ENCODE measurements at regions not wholly inside any gene's neighbourhood (a gene's known extent, or its start where the extent isn't known, plus 50 kb on each side); places are given as distances from the start of the nearest gene placed in this dataset.
"Not testable (repeated sequence)": the region's sequence is repeated elsewhere in the genome, so short reads cannot be mapped to it uniquely, and the experiment has no call there.

DNA sequence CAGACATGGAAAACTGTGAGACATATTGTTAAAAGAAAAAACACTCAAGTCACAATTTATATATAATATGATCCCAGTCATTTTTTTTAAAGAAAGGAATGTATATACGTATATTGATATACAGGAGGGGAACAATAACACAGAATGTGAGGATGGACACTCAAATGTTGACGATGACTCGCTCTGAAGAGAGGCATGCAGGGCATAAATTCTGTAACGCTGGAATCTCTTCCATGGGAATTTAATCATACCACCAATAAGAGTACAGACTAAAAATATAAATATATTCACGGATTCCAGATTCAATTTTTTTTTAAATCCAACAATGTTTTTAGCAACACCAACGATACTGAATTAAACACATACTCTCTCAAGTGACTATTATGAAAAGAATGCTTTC lies 106.9 kb upstream of the CCDC28A start:
- DNase-seq: no peak

DNA sequence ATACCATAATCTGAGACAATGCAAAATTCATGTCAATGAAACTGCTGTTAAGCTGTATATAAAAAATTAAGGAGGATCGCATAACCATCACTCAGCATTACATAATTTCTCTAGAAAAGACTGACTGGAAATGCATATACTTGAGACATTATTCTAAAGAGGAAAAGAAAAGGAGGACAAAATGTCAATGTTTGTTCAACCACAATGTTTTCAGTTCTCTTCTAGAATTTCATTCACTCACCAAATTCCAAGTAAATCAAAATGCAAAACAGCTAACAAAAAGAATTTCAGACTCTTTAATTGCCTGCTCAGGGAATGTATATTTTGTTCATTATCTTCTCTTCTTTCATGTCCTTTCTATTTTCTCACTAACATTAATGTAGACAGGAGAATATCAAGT lies 106.2 kb upstream of the CCDC28A start:
- no peak for DNase-seq

DNA sequence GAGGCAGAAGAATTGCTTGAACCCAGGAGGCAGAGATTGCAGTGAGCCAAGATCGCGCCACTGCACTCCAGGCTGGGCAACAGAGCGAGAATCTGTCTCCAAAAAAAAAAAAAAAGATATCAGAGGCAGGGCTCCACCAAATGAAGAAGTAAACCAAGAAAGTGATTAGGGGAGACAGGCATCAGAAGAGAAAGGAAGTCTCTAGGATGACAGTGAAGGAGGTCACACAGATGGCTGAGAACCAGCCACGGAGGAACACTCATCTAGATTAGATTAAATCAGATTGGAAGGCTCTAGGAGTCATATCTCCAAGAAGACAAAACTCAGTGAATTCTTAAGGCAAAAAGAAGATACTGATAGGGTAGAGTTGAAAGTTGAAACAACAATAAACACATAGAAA lies 102.2 kb upstream of the CCDC28A start:
- no peak for DNase-seq

DNA sequence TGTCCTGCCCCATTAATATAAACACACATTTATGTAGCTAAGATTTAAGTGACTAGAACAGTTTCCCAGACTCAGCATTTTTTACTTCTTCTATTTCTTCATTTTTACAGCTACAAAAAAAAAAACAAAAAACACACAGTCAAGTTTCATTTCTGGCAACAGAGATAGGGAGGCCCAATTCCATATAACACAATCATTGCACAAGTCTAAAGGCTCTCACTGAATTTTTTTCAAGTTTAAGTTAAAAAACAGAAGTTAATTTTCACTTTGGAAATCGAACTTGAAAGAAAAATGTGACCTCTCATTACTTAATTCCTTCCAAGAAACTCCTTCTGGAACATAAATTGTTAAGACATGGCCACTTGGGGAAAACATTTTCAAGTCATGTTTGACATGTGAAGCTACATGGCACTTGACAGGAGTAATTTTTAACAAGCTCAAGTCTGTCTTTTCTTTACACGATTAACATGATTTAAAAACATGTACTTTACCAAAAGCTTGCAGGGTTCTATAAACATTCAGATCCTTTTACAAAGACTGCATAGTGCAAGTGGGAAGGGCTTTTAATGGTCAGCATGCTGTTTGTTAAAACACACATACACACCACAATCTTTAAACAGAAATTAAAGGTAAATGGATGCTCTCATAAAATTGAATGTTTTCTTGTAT lies 100.1 kb upstream of the CCDC28A start:
- no peak for DNase-seq

DNA sequence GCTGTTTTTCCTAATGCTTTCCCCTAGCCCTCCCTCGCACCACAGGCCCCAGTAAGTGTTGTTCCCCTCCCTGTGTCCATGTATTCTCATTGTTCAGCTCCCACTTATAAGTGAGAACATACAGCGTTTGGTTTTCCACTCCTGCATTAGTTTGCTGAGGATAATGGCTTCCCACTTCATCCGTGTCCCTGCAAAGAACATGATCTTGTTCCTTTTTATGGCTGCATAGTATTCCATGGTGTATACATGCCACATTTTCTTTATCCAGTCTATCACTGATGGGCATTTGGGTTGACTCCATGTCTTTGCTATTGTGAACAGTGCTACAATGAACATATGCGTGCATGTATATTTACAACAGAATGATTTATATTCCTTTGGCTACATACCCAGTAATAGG lies 99.1 kb upstream of the CCDC28A start:
- DNase-seq: not testable (repeated sequence)

DNA sequence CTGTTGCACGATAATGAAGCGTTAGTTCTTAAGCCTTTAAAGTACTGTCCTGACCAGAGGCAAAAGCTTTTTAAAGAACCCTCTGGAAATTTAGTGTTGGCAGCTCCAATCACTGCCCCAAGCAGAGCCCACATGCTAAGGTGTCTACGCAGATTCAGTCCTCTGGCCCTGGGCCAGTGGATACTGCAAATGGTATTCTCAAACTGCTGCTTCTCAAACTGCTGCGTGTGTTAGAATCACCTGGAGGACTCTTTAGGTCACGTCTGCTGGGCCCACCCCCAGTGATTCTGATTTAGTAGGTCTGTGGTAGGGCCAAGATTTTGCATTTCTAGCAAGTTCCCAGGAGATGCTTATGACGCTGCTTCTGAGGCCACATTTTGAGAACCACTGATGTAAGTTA lies 96.0 kb upstream of the CCDC28A start:
- DNase-seq: no peak

DNA sequence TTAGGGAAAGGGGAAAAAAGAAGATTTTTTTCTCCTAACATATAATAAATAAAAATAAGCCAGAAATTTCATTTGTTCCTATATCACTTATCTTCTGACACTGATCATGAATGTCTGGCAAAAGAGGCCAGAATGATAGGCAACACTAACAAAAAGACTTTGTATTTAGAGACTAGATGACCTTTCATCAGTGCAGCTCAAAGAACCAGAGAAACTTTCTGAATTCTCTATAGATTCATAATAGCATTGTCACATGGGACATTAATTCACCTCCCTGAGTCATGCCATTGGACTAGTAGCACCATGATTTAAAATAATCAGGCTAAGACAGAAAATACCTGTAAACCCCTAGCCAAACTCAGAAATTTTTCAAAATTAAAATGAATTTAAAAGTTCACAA lies 95.4 kb upstream of the CCDC28A start:
- DNase-seq: no peak

DNA sequence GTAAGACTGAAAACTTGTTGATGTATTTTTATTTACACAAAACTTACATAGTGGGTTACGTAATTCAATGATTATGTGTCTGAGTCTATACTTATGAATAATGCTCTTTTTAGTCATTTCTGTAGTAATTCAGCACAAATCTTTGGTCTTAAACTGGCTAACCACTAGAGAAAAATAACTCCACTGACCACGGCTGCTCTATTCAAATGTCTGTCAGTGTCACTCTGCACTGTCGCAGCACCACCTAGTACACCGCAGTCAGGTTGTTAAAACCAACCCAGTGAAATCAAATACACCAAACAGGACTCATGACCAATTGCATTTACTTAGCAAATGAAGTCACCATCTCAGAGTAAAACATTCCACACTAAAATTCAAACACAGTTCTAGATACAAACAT lies 93.5 kb upstream of the CCDC28A start:
- DNase-seq: no peak

DNA sequence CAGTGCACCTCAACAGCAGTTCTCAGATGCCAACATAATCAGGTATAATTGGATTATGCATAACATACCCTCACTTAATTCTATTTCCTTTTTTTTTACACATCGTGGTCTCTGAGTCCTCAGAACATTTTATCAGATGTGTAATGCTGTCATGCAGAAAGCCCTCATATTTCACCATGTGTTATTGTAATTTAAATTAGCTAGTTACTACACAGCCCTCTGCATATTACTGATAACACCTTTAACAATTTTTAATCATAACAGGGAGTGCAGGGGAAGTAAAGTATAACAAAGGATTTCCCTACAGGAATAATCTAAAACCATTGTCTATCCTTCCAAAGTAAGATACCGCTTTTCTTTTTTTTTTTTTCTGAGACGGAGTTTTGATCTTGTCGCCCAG lies 91.9 kb upstream of the CCDC28A start:
- no peak for DNase-seq

DNA sequence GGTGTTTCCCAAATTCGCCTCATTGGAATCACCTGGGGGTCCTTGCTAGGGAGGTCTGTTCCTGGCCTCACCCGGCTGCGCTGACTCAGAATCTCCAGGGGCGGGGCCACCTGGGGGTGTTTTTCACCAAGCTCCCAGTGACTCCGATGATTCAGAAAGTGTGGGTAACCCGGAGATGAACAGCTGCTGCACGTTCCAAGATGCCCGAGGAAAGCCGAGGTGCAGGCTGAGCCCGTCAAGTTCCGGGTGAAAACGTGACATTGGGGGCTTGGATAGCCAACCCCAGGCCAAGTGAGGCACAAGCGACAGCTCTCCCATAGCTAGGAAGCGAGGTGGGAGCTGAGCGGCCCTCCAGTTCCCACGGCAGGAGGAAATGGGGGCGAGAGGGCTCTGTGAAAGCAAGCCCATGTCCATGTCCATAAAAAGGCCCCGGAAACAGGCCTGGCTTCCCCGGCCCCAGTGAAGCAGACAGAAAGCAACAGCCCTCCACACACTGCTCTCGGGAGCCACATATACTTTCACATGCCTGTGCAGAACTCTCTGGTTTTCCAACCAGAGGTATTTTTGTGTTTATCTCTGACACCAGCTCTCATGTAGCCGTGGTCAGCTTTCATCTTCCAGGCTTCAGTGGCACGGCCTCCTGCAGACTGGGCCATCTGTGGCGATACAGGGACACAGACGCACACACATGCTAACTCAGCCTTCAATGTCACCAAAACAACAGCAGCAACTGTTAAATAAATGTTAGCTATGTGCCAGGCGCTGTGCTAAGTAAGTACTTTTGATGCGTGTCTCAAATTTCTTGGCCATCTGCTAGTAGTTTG lies 90.7 kb upstream of the CCDC28A start:
- no peak for DNase-seq

DNA sequence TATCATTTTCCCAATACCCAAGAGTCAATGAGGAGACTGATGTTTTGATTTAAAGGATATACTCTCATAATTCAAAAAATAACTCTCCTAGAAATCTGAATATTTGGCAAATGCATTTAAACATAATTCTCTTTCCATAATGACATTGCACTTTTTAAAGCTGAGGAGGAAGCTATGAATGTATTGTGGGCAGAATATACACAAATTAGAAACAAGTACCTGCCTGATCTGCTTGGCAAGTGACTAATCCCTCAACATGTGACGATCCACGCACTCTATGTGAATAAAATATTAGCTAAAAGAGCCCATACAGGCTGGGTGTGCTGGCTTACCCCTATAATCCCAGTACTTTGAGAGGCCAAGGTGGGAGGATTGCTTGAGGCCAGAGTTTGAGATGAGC lies 88.3 kb upstream of the CCDC28A start:
- no peak for DNase-seq

DNA sequence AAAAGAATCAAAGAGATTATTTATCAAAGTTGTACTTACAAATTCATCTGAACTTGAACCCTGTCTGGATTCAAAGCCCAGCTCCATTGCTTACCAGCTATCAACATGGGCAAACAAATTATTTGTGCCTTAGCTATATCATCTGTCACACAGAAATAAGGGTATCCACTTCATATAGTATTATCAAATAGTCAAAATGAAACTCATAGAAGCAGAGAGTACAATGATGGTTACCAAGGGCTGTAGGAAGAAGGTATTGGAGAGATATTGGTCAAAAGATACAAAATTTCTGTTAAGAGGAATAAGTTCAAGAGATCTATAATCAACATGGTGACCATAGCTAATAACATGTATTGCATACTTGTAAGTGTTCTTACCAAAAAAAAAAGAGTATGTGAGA lies 87.8 kb upstream of the CCDC28A start:
- no peak for DNase-seq

DNA sequence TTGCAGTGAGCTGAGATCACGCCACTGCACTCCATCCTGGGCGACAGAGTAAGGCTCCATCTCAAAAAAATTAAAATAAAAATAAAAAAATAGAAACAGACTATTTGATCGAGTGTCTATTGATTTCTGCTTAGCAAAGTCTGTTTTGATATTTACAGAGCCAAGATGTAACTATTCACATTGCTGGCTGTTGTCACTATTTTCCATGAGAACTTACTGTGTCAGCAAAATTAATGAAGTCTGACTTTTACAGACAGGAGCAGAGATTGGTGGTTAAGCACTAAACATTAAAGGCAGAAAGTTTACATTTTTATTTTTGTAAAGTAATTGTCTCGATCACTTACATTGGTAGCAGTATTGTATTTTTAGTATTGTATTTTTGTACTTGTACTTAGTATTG lies 85.0 kb upstream of the CCDC28A start:
- no peak for DNase-seq

DNA sequence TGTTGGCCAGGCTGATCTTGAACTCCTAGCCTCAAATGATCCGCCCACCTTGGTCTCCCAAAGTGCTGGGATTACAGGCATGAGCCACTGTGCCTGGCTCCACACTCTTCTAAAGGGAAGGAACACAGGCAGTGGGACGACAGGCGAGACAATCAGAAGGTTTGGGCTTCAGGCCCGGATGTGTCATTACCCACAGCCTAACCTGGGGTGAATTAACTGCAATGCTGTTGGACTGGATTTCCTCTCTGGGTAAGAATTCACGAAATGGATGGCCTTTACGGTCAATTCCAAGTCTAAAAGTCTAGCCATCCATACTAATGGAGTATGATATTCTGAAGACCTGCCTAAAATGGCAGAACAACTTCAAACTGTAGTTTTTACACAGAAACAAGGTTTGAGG lies 83.7 kb upstream of the CCDC28A start:
- no peak for DNase-seq

DNA sequence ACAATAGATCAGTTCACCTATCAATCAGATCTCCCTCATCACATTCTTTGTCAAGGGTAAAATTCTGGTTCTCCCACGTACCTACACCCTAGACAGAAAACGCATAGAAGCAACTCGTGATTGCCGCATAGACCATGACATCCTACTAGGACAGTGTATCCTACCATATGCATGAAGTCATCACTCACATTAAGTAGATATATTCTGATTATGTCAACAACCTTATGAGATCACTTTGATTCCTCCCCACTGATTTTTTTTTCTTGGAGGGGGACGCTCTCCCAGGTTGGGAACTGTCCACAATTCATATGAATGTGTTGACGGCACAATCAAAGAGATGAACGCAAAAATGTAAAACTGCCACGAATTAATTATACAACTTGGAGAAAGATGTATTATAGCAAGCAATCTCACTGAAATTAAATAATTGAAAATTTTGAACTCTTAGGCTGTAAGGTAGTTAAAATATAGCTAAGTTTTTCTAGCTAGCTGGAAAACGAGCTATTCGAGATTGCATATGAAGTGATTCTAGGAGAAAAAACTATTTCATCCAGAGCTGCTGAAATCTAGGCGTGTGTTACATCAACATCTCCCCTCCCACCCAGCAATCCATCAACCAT lies 82.5 kb upstream of the CCDC28A start:
- no peak for DNase-seq

DNA sequence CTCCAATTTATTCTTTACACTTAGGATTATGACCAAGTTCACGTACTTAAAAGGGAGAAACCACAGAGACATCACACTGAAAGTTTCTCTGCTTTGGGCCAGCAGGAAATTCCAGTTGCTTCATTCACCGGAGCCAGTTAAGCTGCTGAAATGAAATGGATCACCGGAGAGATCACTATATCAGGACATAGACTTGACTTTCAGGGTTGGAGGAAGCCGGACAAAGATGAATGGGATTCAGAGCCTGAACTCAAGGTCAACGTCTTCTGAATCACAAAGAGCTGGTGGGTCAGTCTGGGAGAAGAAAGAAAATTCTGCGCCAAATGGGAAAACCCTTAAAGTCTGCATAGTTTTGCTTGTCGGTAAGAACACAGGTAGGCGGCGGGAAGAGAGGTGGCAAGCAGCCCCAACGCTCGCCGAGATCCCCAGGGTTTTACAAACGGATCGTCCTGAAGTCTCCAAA lies 81.9 kb upstream of the CCDC28A start:
- peak; percentile 57 for DNase-seq

DNA sequence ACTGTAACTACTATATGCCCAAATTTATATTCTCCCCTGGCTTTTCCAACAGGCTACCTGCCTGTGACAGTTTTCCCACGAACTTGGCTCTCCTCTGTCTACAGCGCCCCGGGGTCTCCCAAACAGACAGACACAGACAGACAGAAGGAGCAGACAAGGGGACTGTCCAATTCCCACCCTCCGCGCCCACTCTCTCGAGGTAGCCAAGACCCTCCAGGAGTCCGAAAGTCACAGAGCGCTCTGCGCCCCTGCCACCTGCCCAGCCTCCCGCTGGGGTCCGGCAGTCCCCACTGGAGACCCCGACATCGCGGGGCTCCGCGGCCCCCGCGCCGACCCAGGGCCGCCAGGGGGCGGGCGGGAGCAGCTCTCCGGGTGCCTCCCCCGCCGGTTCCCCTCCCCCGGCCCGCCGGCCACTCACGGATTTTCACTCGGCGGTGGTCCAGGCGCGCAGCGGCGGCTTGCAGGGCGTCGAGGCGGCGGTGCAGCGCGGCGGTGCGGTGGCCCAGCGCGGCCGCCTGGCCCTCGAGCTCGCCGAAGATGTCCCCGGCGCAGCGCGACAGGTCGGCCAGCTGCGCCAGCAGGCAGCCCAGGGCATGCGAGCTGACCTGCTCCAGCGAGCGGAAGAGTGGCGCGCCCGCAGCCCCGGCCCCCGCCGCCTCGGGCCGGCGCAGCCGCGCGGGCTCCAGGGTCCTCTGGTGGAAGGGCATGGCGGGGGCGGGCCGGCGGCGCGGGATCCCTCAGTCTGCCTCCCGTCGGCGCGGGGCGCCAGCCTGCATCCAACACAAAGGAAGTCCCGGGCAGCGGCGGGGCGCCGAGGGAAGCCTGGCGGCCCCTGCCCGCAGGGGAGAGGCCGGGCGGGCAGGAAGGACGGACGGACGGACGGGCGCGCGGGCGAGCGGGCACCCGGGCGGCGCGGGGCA lies 81.3 kb upstream of the CCDC28A start:
- peak; percentile 57 for DNase-seq

DNA sequence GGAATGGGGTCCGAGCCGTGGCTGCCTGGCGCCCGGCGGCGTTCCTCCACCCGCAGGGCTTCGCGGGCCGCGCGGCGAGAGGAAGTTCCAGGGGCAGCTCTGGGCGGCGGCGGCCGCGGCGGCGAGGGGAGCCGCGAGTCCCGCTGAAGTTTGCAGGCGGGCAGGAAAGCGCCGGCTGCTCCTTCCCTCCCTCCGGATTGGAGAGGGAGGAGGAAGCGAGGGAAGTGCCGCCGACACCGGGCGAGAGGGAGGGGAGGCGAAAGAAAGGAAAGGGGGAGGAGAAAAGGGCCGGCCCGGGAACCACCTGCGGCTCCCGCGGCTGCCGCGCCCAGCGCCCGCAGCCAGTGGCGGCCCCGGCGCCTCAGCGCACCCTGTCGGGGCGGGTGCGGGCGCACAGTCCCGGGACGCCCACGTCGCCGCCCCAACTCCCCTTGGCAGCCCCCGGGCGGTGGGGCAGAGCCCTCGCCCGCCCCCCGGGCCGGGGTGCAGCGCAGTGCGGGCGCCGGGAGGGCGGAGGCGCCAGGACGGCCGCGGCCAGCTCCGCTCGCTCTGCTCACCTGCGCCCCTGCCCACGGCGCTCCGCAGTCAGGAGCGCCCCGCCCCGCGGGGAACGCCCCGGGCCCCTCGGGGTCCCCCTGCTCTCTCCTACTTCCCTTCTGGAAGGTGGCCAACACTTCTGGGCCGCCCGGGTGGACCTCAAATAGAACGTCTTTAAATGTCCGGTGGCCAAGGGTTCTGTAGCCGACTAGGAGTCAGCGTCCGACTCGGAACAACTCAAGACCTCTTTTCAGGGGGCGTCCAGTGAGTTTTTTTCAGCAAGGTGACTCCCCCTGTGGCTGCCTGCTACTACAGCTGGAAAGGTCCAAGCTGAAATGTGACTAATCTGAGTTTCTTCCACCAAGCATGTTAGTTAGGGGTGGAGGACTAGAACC lies 80.3 kb upstream of the CCDC28A start:
- DNase-seq: peak; percentile 73

DNA sequence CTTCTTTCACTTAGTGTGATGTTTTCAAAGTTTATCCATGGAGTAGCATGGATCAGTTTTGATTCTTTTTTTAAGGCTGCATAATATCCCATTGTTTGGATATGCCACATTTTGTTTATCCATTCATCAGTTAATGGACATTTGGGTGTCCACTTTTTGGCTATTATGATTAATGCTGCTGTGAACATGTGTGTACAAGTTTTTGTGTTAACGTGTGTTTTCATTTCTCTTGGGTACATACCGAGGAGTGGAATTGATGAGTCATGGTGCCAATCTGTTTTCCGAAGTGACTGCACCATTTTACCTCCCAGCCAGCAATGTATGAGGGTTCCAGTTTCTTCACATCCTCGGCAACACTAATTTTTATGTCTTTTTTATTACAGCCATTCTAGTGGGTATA lies 78.4 kb upstream of the CCDC28A start:
- DNase-seq: no peak

DNA sequence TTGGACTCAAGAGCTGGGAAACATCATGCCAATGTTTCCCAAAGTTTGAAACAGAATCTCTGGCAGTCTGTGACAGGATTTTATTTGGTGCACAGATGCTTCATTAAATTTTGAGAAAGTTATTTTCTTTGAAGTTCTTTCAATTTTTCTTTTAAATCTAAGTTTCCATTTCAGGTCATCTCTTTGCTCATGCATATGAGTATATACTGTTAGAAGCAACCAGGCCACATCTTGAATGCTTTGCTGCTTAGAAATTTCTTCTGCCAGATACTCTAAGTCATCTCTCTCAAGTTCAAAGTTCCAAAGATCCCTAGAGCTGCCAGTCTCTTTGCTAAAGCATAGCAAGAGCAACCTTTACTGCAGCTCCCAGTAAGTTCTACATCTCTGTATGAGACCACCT lies 59.1 kb upstream of the CCDC28A start:
- no peak for DNase-seq

DNA sequence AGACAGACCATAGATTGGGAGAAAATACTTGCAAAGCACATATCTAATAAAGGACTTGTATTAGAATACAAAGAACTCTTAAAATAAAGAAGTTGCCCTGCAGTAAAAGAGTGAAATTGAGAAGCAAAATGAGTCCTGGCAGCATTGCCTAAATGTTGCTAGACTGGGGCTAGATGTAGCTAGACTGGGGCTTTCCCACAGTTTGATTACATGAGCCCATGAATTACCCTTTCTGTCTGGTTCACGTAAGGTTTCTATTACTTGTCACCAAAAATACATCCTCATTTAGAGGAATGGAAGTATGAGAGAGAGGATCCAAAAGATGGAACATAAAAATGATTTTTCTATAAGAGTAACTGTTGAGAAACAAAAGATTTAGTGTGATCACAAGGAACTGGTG lies 57.6 kb upstream of the CCDC28A start:
- no peak for DNase-seq

Measured in NCI-H526 treated with DMSO at 0.1 percent for 48 hours (cell line).